ENCODE measurements at regions not wholly inside any gene's neighbourhood (a gene's known extent, or its start where the extent isn't known, plus 50 kb on each side); places are given as distances from the start of the nearest gene placed in this dataset.

DNA sequence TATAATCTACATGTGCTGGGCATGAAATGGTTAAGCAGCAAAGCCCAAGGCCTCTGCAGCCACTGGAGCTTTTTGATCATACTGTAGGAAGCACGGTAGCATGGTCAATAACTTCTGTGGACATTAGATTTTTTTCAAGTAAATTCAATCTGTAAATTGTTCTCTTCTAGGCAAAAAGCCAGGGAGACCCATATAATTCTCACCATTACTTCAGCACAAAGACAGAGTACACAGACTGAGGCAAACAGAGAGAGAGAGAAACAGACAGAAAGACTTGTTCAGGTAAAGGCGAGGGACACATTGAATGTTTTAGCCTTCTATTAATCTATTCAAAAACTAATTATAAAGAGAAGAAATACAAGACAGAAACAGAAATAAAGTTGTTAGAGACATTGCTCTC, 349.4 kb downstream of the RFC3 start:
- Histone ChIP-seq H3K9me2 (replicated peaks; ENCODE audit: low read depth, low read length) (no peaks in the 10 kb centered on the region), H3F3A (ENCODE audit: low read depth) (no peaks in the 10 kb centered on the region), H3K36me3 (ENCODE audit: insufficient read depth, low read length) (no peaks in the 10 kb centered on the region), H3K27me3 (ENCODE audit: insufficient read depth, low read length, poor library complexity, severe bottlenecking) (no peaks in the 10 kb centered on the region), H3K79me2 (ENCODE audit: insufficient read depth, low read length) (no peaks in the 10 kb centered on the region), H4K20me1 (ENCODE audit: insufficient read depth, low read length, poor library complexity, severe bottlenecking) (no peaks in the 10 kb centered on the region), H3K4me2 (ENCODE audit: low read depth, low read length, poor library complexity, severe bottlenecking) (no peak overlapping the region), H3K9me3 (ENCODE audit: insufficient read depth, low read depth, low read length) (no peaks in the 10 kb centered on the region), H2AFZ (ENCODE audit: low read length) (no peak overlapping the region), H3K9ac (ENCODE audit: low read depth, low read length, poor library complexity, severe bottlenecking) (no peak overlapping the region), H3K4me1 (ENCODE audit: insufficient read depth, low read length, poor library complexity, severe bottlenecking) (no peaks in the 10 kb centered on the region), H3K4me3 (ENCODE audit: low read length, poor library complexity, severe bottlenecking) (no peak overlapping the region)
- no peak for TF ChIP-seq CTCF (conservative IDR thresholded peaks at IDR 0.05; ENCODE audit: low read length)
- TF ChIP-seq EZH2phosphoT487 (IDR thresholded peaks at IDR 0.05; ENCODE audit: borderline replicate concordance), result no peak

DNA sequence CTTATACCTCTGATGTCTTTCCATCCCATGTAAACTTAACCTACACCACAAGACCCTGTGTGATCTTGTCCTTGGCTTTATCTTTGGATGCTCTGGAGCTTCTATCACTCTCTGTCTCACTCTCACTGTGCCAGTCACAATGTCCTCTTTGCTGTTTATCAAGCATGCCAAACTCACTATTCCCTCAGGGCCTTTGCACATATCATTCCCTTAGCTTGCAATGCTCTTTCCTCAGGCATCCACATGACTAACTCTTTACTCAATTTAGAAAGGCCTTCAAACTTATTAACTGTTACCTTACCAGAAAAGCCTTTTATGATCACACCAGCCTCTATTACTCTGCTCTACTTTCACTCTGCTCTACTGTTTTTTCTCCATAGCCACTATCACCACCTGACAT, 354.1 kb downstream of the RFC3 start:
- no peak for TF ChIP-seq EZH2phosphoT487 (IDR thresholded peaks at IDR 0.05; ENCODE audit: borderline replicate concordance)
- no peak for TF ChIP-seq CTCF (conservative IDR thresholded peaks at IDR 0.05; ENCODE audit: low read length)
- Histone ChIP-seq H3K9me2 (replicated peaks; ENCODE audit: low read depth, low read length) (no peaks in the 10 kb centered on the region), H4K20me1 (ENCODE audit: insufficient read depth, low read length, poor library complexity, severe bottlenecking) (no peaks in the 10 kb centered on the region), H3K27me3 (ENCODE audit: insufficient read depth, low read length, poor library complexity, severe bottlenecking) (no peaks in the 10 kb centered on the region), H3F3A (ENCODE audit: low read depth) (no peaks in the 10 kb centered on the region), H3K4me1 (ENCODE audit: insufficient read depth, low read length, poor library complexity, severe bottlenecking) (no peaks in the 10 kb centered on the region), H3K9ac (ENCODE audit: low read depth, low read length, poor library complexity, severe bottlenecking) (no peak overlapping the region), H3K9me3 (ENCODE audit: insufficient read depth, low read depth, low read length) (no peaks in the 10 kb centered on the region), H3K4me2 (ENCODE audit: low read depth, low read length, poor library complexity, severe bottlenecking) (no peak overlapping the region), H3K4me3 (ENCODE audit: low read length, poor library complexity, severe bottlenecking) (no peak overlapping the region), H3K36me3 (ENCODE audit: insufficient read depth, low read length) (no peaks in the 10 kb centered on the region), H3K79me2 (ENCODE audit: insufficient read depth, low read length) (no peaks in the 10 kb centered on the region), H2AFZ (ENCODE audit: low read length) (no peak overlapping the region)

- Histone ChIP-seq H4K20me1 (ENCODE audit: insufficient read depth, low read length, poor library complexity, severe bottlenecking) (no peaks in the 10 kb centered on the region), H3K4me2 (ENCODE audit: low read depth, low read length, poor library complexity, severe bottlenecking) (no peak overlapping the region), H3K9me2 (replicated peaks; ENCODE audit: low read depth, low read length) (no peaks in the 10 kb centered on the region), H3K4me3 (ENCODE audit: low read length, poor library complexity, severe bottlenecking) (no peak overlapping the region), H3K36me3 (ENCODE audit: insufficient read depth, low read length) (no peaks in the 10 kb centered on the region), H3K79me2 (ENCODE audit: insufficient read depth, low read length) (no peaks in the 10 kb centered on the region), H3K9me3 (ENCODE audit: insufficient read depth, low read depth, low read length) (no peaks in the 10 kb centered on the region), H3K4me1 (ENCODE audit: insufficient read depth, low read length, poor library complexity, severe bottlenecking) (no peaks in the 10 kb centered on the region), H2AFZ (ENCODE audit: low read length) (no peak overlapping the region), H3K27me3 (ENCODE audit: insufficient read depth, low read length, poor library complexity, severe bottlenecking) (no peaks in the 10 kb centered on the region), H3F3A (ENCODE audit: low read depth) (no peaks in the 10 kb centered on the region), H3K9ac (ENCODE audit: low read depth, low read length, poor library complexity, severe bottlenecking) (no peak overlapping the region)
- no peak for TF ChIP-seq CTCF (conservative IDR thresholded peaks at IDR 0.05; ENCODE audit: low read length)
- TF ChIP-seq EZH2phosphoT487 (IDR thresholded peaks at IDR 0.05; ENCODE audit: borderline replicate concordance), result no peak
Observed at GRCh38 chr13:34174671-34175145, 356.8 kb downstream of the RFC3 start.
